NCI-H446 (cell line): ENCODE measurements at regions not wholly inside any gene's neighbourhood (a gene's known extent, or its start where the extent isn't known, plus 50 kb on each side); places are given as distances from the start of the nearest gene placed in this dataset.
A peak's percentile ranks its signal among the peaks of the same experiment; 100 is the strongest.
"Not testable (repeated sequence)": the region's sequence is repeated elsewhere in the genome, so short reads cannot be mapped to it uniquely, and the experiment has no call there.

Experiments
- DNase-seq, 2 experiments: peaks; one replicate each; lab custom pipeline; 2025; lab: John Stamatoyannopoulos, UW

DNA sequence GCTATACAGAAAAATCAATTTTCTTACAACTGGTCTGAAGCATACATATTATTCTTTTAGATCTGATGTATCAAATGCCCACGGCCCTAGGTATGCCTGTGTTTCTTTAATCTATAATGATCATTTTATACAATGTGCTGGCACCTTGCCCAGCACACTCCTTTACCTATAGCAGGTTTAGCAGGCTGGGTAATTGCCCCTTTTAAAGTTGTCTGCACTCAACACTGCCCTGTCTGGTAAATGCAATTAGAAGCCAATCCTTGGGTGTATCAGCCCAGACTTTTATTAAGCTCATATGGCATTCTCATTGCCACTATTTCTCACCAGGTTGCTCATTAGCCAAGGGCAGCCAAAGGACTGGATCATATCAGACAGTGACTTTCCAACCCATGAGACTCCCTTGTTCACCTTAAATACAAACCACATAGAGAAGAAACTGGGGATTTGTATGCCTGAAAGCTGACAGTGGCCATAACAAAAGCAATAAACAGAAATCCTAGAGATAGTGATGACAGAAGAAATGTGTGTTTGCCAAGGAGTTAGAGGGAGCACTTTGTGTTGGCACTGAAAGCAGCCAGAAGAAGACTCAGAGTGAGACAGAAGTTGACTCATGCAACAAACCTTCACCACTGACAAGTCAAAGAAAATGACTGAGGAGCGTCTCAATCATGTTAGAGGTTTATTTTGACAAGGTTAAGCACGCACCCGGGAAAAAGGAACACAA is 334.2 kb downstream of the SPATA31A7 start:
- DNase-seq: not testable (repeated sequence)

- DNase-seq: not testable (repeated sequence)
Observed at GRCh38 chr9:61525629-61526028, 335.8 kb downstream of the SPATA31A7 start.

GRCh38 chr9:61550101-61550748 is 360.4 kb downstream of the SPATA31A7 start:
- DNase-seq: not testable (repeated sequence)

GRCh38 chr9:61571403-61572127 is 381.7 kb downstream of the SPATA31A7 start:
- not testable (repeated sequence) for DNase-seq

DNA sequence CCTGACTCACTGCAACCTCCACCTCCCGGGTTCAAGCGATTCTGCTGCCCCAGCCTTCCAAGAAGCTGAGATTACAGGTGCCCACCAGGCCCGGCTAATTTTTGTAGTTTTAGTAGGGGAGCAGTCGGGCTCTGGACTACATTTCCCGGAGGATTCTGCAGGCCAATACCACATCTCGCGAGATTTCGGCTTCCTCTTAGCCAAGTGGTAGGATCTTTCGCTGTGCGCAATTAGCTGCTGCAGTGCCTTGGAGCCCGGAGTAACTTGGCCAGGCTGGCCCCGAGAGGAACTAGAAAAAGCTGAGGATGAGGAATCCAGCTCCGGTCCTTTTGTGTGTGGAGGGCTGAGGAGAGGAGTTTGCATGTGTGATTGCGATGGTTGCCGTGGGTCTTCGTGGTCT is 382.5 kb downstream of the SPATA31A7 start:
- DNase-seq: peak in 1 of 2 experiments; percentile 4

DNA sequence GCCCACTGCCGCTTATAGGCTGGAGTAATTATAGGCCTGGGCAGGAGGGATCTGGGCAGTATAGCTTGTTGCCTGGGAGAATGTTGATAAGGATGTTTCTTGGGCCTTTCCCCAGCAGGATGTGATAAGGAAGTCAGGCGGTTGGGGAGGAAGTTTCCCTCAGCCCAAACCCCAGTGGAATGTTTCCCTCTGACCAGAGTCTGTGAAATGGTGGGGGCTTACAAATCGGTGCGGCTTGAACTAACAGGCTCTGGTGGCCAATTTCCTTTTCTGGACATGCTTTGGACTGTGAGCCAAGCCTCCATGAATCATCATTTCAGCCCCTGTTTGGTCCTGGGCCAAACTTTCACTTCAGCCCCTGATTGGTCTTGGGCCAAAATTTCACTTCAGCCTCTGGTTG is 383.6 kb downstream of the SPATA31A7 start:
- DNase-seq: not testable (repeated sequence)
